GM12878 (cell line): ENCODE measurements at regions not wholly inside any gene's neighbourhood (a gene's known extent, or its start where the extent isn't known, plus 50 kb on each side); places are given as distances from the start of the nearest gene placed in this dataset.

ENCODE experiments used
- ATAC-seq: fragments of 200-7000 bp; cut with Tn5 transposase; 3 replicates; pipeline ENCODE4 v1.9.1; 2020; ENCODE audit warnings: mild to moderate bottlenecking, moderate library complexity
- BruUV-seq: library from RNA; stranded (reverse); fragments of 400-500 nt; replicated peaks from 2 replicates; lab custom pipeline; 2021; lab: Mats Ljungman, UMichigan
- CTCF ChIA-PET: fragments of 300-600 bp; sonication (Branson Sonifier 250); formaldehyde crosslinking; extraction: SDS; loops from one replicate; lab custom pipeline; 2021; ENCODE audit warnings: inconsistent platforms; lab: Yijun Ruan, JAX
- POLR2A ChIA-PET: fragments of 350-600 bp; formaldehyde crosslinking; extraction: SDS; loops from one replicate; lab custom pipeline; 2021; ENCODE audit warnings: inconsistent platforms; lab: Charles Lee
- RAD21 ChIA-PET: fragments of 300-600 bp; sonication (Branson Sonifier 250); formaldehyde crosslinking; loops from one replicate; lab custom pipeline; 2023; ENCODE audit warnings: antibody characterized with exemption; ENCODE audit not compliant: unreplicated experiment; lab: Charles Lee
- SMC1A ChIA-PET: fragments of 300-600 bp; sonication (Branson Sonifier 250); formaldehyde crosslinking; loops from one replicate; lab custom pipeline; 2023; ENCODE audit not compliant: unreplicated experiment, uncharacterized antibody; lab: Charles Lee
- DNase-seq: peaks from one replicate; pipeline ENCODE4 v3.0.0-alpha.2; 2011; ENCODE audit warnings: low read depth, low spot score
- FAIRE-seq: peaks from 3 replicates; lab custom pipeline; 2011; peaks lifted over from hg19 to GRCh38; lab: Jason Lieb, UNC
- H2AFZ ChIP-seq: 2 replicates; pipeline ENCODE4 v1.6.0; 2011; ENCODE audit warnings: low read depth, low read length, control low read depth; ENCODE audit not compliant: control insufficient read depth
- H3K27ac ChIP-seq: 2 replicates; pipeline ENCODE4 v1.5.1; 2011; ENCODE audit warnings: control low read depth; ENCODE audit not compliant: control insufficient read depth, insufficient read depth
- H3K27me3 ChIP-seq, 2 experiments: replicated peaks in 1 of 2; 2 replicates each; pipeline versions ENCODE4 v1.6.0 to v1.6.1; 2011; ENCODE audit warnings: low read length in 1 of 2; ENCODE audit not compliant: control insufficient read depth in 2 of 2, insufficient read depth in 2 of 2
- H3K36me3 ChIP-seq, 2 experiments: 2 replicates each; pipeline ENCODE4 v1.5.1; 2011; ENCODE audit warnings: low read length in 1 of 2; ENCODE audit not compliant: control insufficient read depth in 2 of 2, insufficient read depth in 2 of 2
- H3K4me1 ChIP-seq: 2 replicates; pipeline ENCODE4 v1.6.1; 2011; ENCODE audit warnings: mild to moderate bottlenecking, low read length, moderate library complexity, mixed read lengths; ENCODE audit not compliant: control insufficient read depth, insufficient read depth
- H3K4me2 ChIP-seq: 2 replicates; pipeline ENCODE4 v1.6.0; 2011; ENCODE audit warnings: control low read depth; ENCODE audit not compliant: control insufficient read depth, insufficient read depth
- H3K4me3 ChIP-seq: fragments of 200-600 bp; sonication (generic); 2 replicates; pipeline ENCODE4 v1.5.1; 2016
- H3K79me2 ChIP-seq: 2 replicates; pipeline ENCODE4 v1.6.0; 2011; ENCODE audit warnings: low read length; ENCODE audit not compliant: control insufficient read depth, insufficient read depth
- H3K9ac ChIP-seq: 2 replicates; pipeline ENCODE4 v1.8.0; 2011; ENCODE audit warnings: low read length, control low read depth, mixed read lengths; ENCODE audit not compliant: control insufficient read depth, insufficient read depth
- H3K9me3 ChIP-seq: replicated peaks from 3 replicates; pipeline ENCODE4 v1.5.1; 2011; ENCODE audit warnings: mild to moderate bottlenecking, low read length; ENCODE audit not compliant: control insufficient read depth, insufficient read depth
- H4K20me1 ChIP-seq: 2 replicates; pipeline ENCODE4 v1.6.0; 2011; ENCODE audit not compliant: control insufficient read depth, insufficient read depth
- CREM ChIP-seq: IDR thresholded peaks from 2 replicates; pipeline ENCODE4 v1.6.1; 2014; ENCODE audit warnings: antibody characterized with exemption, low read depth
- HDAC6 ChIP-seq: fragments of 200-600 bp; sonication (generic); IDR thresholded peaks from one replicate; pipeline ENCODE4 v1.8.0; 2017; ENCODE audit warnings: antibody characterized with exemption; ENCODE audit not compliant: unreplicated experiment
- JUNB ChIP-seq: IDR thresholded peaks from 2 replicates; pipeline ENCODE4 v1.6.1; 2016; ENCODE audit warnings: antibody characterized with exemption, mild to moderate bottlenecking
- MYB ChIP-seq: fragments of 150-350 bp; IDR thresholded peaks from 2 replicates; pipeline ENCODE4 v1.6.1; 2014; ENCODE audit warnings: mild to moderate bottlenecking, low read depth, low read length, borderline replicate concordance
- NBN ChIP-seq: fragments of 450-650 bp; IDR thresholded peaks from 2 replicates; pipeline ENCODE4 v1.6.1; 2016
- RBBP5 ChIP-seq: fragments of 200-600 bp; sonication (generic); conservative IDR thresholded peaks from 2 replicates; pipeline ENCODE4 v1.6.1; 2016
- RELA ChIP-seq: fragments of 450-650 bp; IDR thresholded peaks from 2 replicates; pipeline ENCODE4 v1.8.0; 2014; ENCODE audit warnings: borderline replicate concordance; ENCODE audit not compliant: partially characterized antibody
- SREBF1 ChIP-seq: IDR thresholded peaks from 2 replicates; pipeline ENCODE4 v1.6.1; 2012; ENCODE audit warnings: mild to moderate bottlenecking, low read length
- whole genome bisulfite sequencing: methylation state at CpG from one replicate; pipeline ENCODE4 v1.1.6; 2016; ENCODE audit warnings: low lambda C conversion rate; ENCODE audit not compliant: insufficient replicate concordance, insufficient coverage; ENCODE audit errors: missing lambda C conversion rate; 5-methylcytosine and 5-hydroxymethylcytosine counted together
- in situ Hi-C: fragments of 300-500 bp; cut with MboI; formaldehyde crosslinking; loops from 9 replicates; pipeline ENCODE4 v1.14.3; 2018; ENCODE audit warnings: mixed read lengths
- intact Hi-C: fragments of 100-400 bp; cut with micrococcal nuclease; formaldehyde crosslinking; loops from one replicate; pipeline ENCODE4 v1.14.2; 2022; ENCODE audit not compliant: unreplicated experiment

GRCh38 chr1:37282764-37283163 lies 191.6 kb upstream of the ZC3H12A start:
- ChIA-PET POLR2A (no interaction called here), CTCF (interaction anchor here (0.5 kb wide), 1 partner anchor 42 kb away, joined by 4 read pairs; no protein-coding TSS in a partner anchor)

GRCh38 chr1:37284053-37284452 lies 190.3 kb upstream of the ZC3H12A start:
- CTCF ChIA-PET: no interaction called here
- H3K36me3 ChIP-seq: no peaks in the 10 kb centered on the region
- RAD21 ChIA-PET: no interaction called here

More at GRCh38 chr1:37282764-37283163, 191.6 kb upstream of the ZC3H12A start:
- peaks cover 4% of the 10 kb centered on the region; the same call in 2 of the 3 replicates for H3K9me3 ChIP-seq
- ChIA-PET SMC1A (interaction anchor here (0.6 to 1.2 kb wide), 2 partner anchors 149 to 264 kb away, joined by 3 read pairs; no protein-coding TSS in a partner anchor), RAD21 (no interaction called here)
- no peak for DNase-seq
- no peak overlapping the region for H3K4me3 ChIP-seq
- no peak overlapping the region for H3K27ac ChIP-seq
- H4K20me1 ChIP-seq: no peaks in the 10 kb centered on the region
- H3K9ac ChIP-seq: no peak overlapping the region
- no peak for FAIRE-seq
- intact Hi-C loops: no loop called here
- H3K36me3 ChIP-seq: no peaks in the 10 kb centered on the region
- WGBS: 65% methylated on average over 6 of the region's 6 CpGs
- in situ Hi-C loops: no loop called here
- no peak overlapping the region for H2AFZ ChIP-seq
- H3K79me2 ChIP-seq: no peaks in the 10 kb centered on the region
- no peaks in the 10 kb centered on the region; a peak in 1 of 4 replicates for H3K27me3 ChIP-seq
- no TSS peak for BruUV-seq
- TF ChIP-seq RELA (no peak), RBBP5 (no peak), NBN (no peak), CREM (no peak)
- no peaks in the 10 kb centered on the region for H3K4me1 ChIP-seq
- ATAC-seq: no peak
- H3K4me2 ChIP-seq: no peak overlapping the region

More at GRCh38 chr1:37284053-37284452, 190.3 kb upstream of the ZC3H12A start:
- POLR2A ChIA-PET: no interaction called here
- DNase-seq: no peak
- Histone ChIP-seq H3K9ac (no peak overlapping the region), H3K9me3 (peaks cover 7% of the 10 kb centered on the region; the same call in 2 of the 3 replicates)
- no peak for ATAC-seq
- TF ChIP-seq JUNB (no peak), SREBF1 (no peak), HDAC6 (no peak), MYB (no peak)
- TF ChIP-seq, all 136 proteins: peak for 0
- no peaks in the 10 kb centered on the region for H4K20me1 ChIP-seq
- H3K4me3 ChIP-seq: no peak overlapping the region
- intact Hi-C loops (no loop called here), in situ Hi-C loops (no loop called here)
- H2AFZ ChIP-seq: no peak overlapping the region
- H3K27me3 ChIP-seq: no peaks in the 10 kb centered on the region
- no peak for FAIRE-seq
- H3K79me2 ChIP-seq: no peaks in the 10 kb centered on the region
- no peak overlapping the region for H3K27ac ChIP-seq
- SMC1A ChIA-PET: no interaction called here
- no TSS peak for BruUV-seq
- H3K4me1 ChIP-seq: peaks cover 9% of the 10 kb centered on the region
- WGBS: 59% methylated on average over 4 of the region's 4 CpGs
- no peak overlapping the region for H3K4me2 ChIP-seq
